ENCODE measurements at regions not wholly inside any gene's neighbourhood (a gene's known extent, or its start where the extent isn't known, plus 50 kb on each side); places are given as distances from the start of the nearest gene placed in this dataset.

- no peaks in the 10 kb centered on the region for H3K36me3 ChIP-seq (ENCODE audit: control insufficient read depth in 2 of 2, insufficient read depth in 1 of 2, low read length in 2 of 2)
- no peaks in the 10 kb centered on the region for H3K4me1 ChIP-seq (ENCODE audit: control insufficient read depth, insufficient read depth, low read length)
- POLR2A ChIA-PET, result no interaction called here
- H3K9me3 ChIP-seq (ENCODE audit: control insufficient read depth, insufficient read depth, low read depth, low read length), result no peaks in the 10 kb centered on the region
- H3K4me3 ChIP-seq (ENCODE audit: low read depth, low read length), result no peak overlapping the region
- CTCF ChIA-PET, result no interaction called here
- TF ChIP-seq ZNF530 (tag by site-specific recombination; IDR thresholded peaks at IDR 0.05; ENCODE audit: low read depth) (no peak), ZNF473 (tag by site-specific recombination; IDR thresholded peaks at IDR 0.05) (no peak)
- H3K27ac ChIP-seq (ENCODE audit: extremely low read depth, low read depth, low read length), result no peak overlapping the region
Measured at GRCh38 chr6:21447987-21448386, 145.6 kb upstream of the SOX4 start.

GRCh38 chr6:21448485-21449109 is 145.0 kb upstream of the SOX4 start:
- H3K36me3 ChIP-seq (ENCODE audit: control insufficient read depth in 2 of 2, insufficient read depth in 1 of 2, low read length in 2 of 2), result no peaks in the 10 kb centered on the region
- H3K9me3 ChIP-seq (ENCODE audit: control insufficient read depth, insufficient read depth, low read depth, low read length), result no peaks in the 10 kb centered on the region
- H3K4me3 ChIP-seq (ENCODE audit: low read depth, low read length), result no peak overlapping the region
- H3K27ac ChIP-seq (ENCODE audit: extremely low read depth, low read depth, low read length), result no peak overlapping the region
- TF ChIP-seq SALL2 (tag by site-specific recombination; IDR thresholded peaks at IDR 0.05; ENCODE audit: borderline replicate concordance), result no peak
- no peak for TF ChIP-seq ZSCAN18 (tag by site-specific recombination; IDR thresholded peaks at IDR 0.05)
- no peak for TF ChIP-seq ZNF114 (tag by site-specific recombination; IDR thresholded peaks at IDR 0.05)
- no peak for TF ChIP-seq ZNF571 (tag by site-specific recombination; IDR thresholded peaks at IDR 0.05)
- TF ChIP-seq ZNF623 (tag by site-specific recombination; IDR thresholded peaks at IDR 0.05), result no peak
- no peak for TF ChIP-seq ZBTB8A (tag by site-specific recombination; IDR thresholded peaks at IDR 0.05)
- TF ChIP-seq SP2 (tag by site-specific recombination; IDR thresholded peaks at IDR 0.05), result no peak
- TF ChIP-seq ZNF561 (tag by site-specific recombination; IDR thresholded peaks at IDR 0.05; ENCODE audit: borderline replicate concordance), result no peak
- TF ChIP-seq ZNF692 (tag by site-specific recombination; IDR thresholded peaks at IDR 0.05), result no peak
- no peak for TF ChIP-seq KLF1 (tag by site-specific recombination; IDR thresholded peaks at IDR 0.05)
- TF ChIP-seq ZNF221 (tag by site-specific recombination; IDR thresholded peaks at IDR 0.05; ENCODE audit: borderline replicate concordance), result no peak
- no peak for TF ChIP-seq ZNF324 (tag by site-specific recombination; IDR thresholded peaks at IDR 0.05)
- no peak for TF ChIP-seq ZNF133 (tag by site-specific recombination; IDR thresholded peaks at IDR 0.05)
- TF ChIP-seq ZNF488 (tag by site-specific recombination; IDR thresholded peaks at IDR 0.05), result no peak
- TF ChIP-seq SP7 (tag by site-specific recombination; IDR thresholded peaks at IDR 0.05), result no peak
- no peak for TF ChIP-seq ZNF792 (tag by site-specific recombination; IDR thresholded peaks at IDR 0.05)
- no peak for TF ChIP-seq ZNF654 (tag by site-specific recombination; IDR thresholded peaks at IDR 0.05; ENCODE audit: low read depth)
- ChIA-PET CTCF (no interaction called here), POLR2A (no interaction called here)
- H3K4me1 ChIP-seq (ENCODE audit: control insufficient read depth, insufficient read depth, low read length), result no peaks in the 10 kb centered on the region

- ChIA-PET POLR2A (no interaction called here), CTCF (interaction anchor here (0.6 to 0.9 kb wide), 3 partner anchors 11 to 182 kb away, joined by 3 read pairs; no protein-coding TSS in a partner anchor)
- no peaks in the 10 kb centered on the region for H3K9me3 ChIP-seq (ENCODE audit: control insufficient read depth, insufficient read depth, low read depth, low read length)
- H3K4me1 ChIP-seq (ENCODE audit: control insufficient read depth, insufficient read depth, low read length), result no peaks in the 10 kb centered on the region
- no peak for TF ChIP-seq ZNF324 (tag by site-specific recombination; IDR thresholded peaks at IDR 0.05)
- TF ChIP-seq KLF17 (tag by site-specific recombination; IDR thresholded peaks at IDR 0.05), result no peak
- TF ChIP-seq ZFP3 (tag by site-specific recombination; IDR thresholded peaks at IDR 0.05; ENCODE audit: low read depth), result no peak
- no peak for TF ChIP-seq ZNF488 (tag by site-specific recombination; IDR thresholded peaks at IDR 0.05)
- no peak for TF ChIP-seq ZNF747 (tag by site-specific recombination; IDR thresholded peaks at IDR 0.05)
- TF ChIP-seq ZNF558 (tag by site-specific recombination; IDR thresholded peaks at IDR 0.05), result no peak
- TF ChIP-seq ZNF521 (tag by site-specific recombination; IDR thresholded peaks at IDR 0.05), result no peak
- TF ChIP-seq ZNF776 (tag by site-specific recombination; IDR thresholded peaks at IDR 0.05; ENCODE audit: borderline replicate concordance), result no peak
- no peak overlapping the region for H3K4me3 ChIP-seq (ENCODE audit: low read depth, low read length)
- no peaks in the 10 kb centered on the region for H3K36me3 ChIP-seq (ENCODE audit: control insufficient read depth in 2 of 2, insufficient read depth in 1 of 2, low read length in 2 of 2)
- no peak overlapping the region for H3K27ac ChIP-seq (ENCODE audit: extremely low read depth, low read depth, low read length)
Measured at GRCh38 chr6:21450149-21450548, 143.4 kb upstream of the SOX4 start.
